ENCODE measurements at regions not wholly inside any gene's neighbourhood (a gene's known extent, or its start where the extent isn't known, plus 50 kb on each side); places are given as distances from the start of the nearest gene placed in this dataset.

DNA sequence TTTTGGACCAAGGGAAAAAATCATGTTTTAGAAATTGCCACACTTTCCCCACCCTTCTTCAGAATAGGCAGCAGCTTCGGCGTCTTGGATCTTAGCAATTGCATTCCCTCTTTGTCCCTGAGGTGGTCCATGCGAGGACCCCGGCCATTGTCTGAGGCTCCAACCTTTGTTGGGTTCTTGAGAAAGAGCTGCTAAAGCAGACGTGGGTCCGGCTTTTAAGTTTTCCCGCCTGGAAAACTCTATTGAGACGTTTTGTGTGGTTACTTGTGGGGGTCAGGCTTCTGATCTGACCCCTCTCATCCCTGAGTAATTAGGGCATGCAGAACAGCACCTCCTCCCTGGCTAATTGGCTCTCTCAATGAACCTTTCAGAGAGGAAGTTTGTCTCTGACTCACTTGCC lies 509.6 kb upstream of the TNC start:
- H3K27me3 ChIP-seq = no peaks in the 10 kb centered on the region
- no peaks in the 10 kb centered on the region for H3K36me3 ChIP-seq
- 78 to 85% methylated on average over 8 of the region's 8 CpGs for WGBS, 2 donors
- ATAC-seq (no peak), DNase-seq (no peak)
- TF ChIP-seq, protein P1, sequence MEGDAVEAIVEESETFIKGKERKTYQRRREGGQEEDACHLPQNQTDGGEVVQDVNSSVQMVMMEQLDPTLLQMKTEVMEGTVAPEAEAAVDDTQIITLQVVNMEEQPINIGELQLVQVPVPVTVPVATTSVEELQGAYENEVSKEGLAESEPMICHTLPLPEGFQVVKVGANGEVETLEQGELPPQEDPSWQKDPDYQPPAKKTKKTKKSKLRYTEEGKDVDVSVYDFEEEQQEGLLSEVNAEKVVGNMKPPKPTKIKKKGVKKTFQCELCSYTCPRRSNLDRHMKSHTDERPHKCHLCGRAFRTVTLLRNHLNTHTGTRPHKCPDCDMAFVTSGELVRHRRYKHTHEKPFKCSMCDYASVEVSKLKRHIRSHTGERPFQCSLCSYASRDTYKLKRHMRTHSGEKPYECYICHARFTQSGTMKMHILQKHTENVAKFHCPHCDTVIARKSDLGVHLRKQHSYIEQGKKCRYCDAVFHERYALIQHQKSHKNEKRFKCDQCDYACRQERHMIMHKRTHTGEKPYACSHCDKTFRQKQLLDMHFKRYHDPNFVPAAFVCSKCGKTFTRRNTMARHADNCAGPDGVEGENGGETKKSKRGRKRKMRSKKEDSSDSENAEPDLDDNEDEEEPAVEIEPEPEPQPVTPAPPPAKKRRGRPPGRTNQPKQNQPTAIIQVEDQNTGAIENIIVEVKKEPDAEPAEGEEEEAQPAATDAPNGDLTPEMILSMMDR (IDR thresholded peaks at IDR 0.05) = no peak
- no peak overlapping the region for H3K27ac ChIP-seq
- intact Hi-C loops (cut with DNase I) = no loop called here
- peaks cover 0 to 7% (median 0%) of the 10 kb centered on the region in 11 donors for H3K9me3 ChIP-seq
- no peak overlapping the region for H3K4me3 ChIP-seq
- no peaks in the 10 kb centered on the region for H3K4me1 ChIP-seq

DNA sequence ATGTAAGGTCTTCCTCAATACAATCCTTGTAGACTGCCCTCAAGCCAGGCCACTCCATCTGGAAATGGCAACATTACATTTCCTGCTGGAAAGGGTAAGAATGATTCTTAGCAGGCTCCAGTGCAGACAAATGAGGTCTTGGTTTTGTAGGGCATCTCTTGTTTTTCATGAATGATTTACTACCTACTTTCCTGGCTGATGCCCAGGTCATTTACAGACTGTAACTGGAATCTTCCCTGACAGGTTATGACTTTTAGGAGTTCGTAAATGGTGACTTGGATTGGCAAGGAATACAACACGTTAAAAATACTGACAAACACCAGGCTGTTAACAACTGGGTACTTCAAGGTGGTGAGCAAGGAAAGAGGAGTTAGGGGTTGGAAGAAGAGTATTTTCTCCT lies 510.5 kb upstream of the TNC start:
- intact Hi-C loops (cut with DNase I) = no loop called here
- H3K36me3 ChIP-seq = no peaks in the 10 kb centered on the region
- no peaks in the 10 kb centered on the region for H3K27me3 ChIP-seq
- H3K4me3 ChIP-seq = no peak overlapping the region
- WGBS, 2 donors = 79 to 81% methylated on average over 2 of the region's 2 CpGs
- DNase-seq (no peak), ATAC-seq (no peak)
- H3K4me1 ChIP-seq = no peaks in the 10 kb centered on the region
- no peak overlapping the region for H3K27ac ChIP-seq
- no peaks in the 10 kb centered on the region for H3K9me3 ChIP-seq
- TF ChIP-seq, protein P1 (IDR thresholded peaks at IDR 0.05) = no peak

DNA sequence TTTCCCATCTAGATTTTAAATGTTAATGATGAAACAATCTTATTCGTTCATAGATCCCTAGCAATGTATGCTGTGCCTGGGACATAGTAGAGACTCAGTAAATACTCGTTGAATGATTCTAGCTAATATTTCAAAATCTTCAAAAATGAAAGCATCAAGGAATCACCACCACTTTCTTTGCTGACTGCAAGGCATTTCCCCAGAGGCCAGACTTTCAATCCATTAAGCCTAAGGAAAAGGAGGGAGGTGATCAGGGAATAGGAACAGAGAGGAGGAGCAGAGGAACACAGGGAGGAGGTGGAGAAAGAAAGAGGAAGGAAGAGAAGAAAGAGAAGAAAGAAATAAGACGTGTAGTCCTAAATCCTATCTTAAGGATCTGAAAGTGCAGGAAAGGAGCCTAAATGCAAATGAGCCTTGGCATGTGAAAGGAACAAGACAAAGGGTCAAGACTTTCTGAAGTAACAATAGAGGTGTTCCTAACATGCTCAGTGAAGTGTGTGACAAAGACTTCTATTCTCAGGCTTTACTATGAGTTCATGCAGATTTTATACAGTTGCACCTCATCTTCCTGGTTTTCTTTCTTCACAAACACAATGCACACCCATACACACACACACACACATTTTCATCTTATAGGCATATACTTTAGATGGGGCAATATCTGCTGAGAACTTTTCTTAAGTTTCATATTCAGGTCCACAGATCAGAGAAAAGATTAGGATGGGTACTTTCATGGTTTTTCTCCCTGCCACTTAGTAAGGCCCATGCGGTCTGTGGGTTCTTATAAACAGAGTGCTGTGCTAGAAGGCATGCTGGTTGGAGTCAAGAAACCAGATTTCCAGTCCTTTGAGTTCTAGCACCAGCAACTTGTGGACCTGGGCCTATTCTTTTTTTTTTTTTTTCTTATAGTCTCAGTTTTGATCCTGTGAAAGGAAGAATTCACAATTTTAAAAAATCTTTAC lies 512.2 kb upstream of the TNC start:
- 66 to 69% methylated on average over 4 of the region's 4 CpGs for WGBS, 2 donors
- DNase-seq (no peak), ATAC-seq (no peak)
- Histone ChIP-seq H3K4me3 (no peak overlapping the region), H3K4me1 (no peaks in the 10 kb centered on the region), H3K27ac (no peak overlapping the region), H3K27me3 (no peaks in the 10 kb centered on the region), H3K36me3 (no peaks in the 10 kb centered on the region), H3K9me3 (no peaks in the 10 kb centered on the region)
- intact Hi-C loops (cut with DNase I) = no loop called here
- TF ChIP-seq, protein P1 (IDR thresholded peaks at IDR 0.05) = no peak

DNA sequence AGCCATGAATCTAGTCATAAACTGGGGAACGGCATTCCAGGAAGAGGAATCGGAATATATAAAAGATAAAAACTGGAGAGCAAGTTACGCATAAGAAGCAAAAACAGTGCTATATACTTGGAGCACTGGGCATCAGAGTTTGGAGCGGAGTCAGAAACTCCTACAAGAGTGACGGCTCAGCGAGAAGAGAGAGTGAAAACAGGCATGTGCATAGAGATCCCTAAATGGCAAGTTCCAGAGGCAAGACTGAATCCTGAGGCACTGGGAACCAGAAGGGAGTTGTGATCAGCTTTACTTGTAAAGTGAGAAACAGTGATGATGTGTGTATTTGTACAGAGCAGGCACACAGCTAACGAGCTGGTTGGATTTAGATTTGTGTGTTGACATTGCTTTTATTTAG lies 514.4 kb upstream of the TNC start:
- TF ChIP-seq, protein P1 (IDR thresholded peaks at IDR 0.05) = no peak
- Histone ChIP-seq H3K36me3 (no peaks in the 10 kb centered on the region), H3K4me3 (no peak overlapping the region), H3K9me3 (no peaks in the 10 kb centered on the region), H3K27ac (no peak overlapping the region), H3K27me3 (no peaks in the 10 kb centered on the region), H3K4me1 (no peaks in the 10 kb centered on the region)
- intact Hi-C loops (cut with DNase I) = no loop called here
- DNase-seq (no peak), ATAC-seq (no peak)
- WGBS, 2 donors = 84 to 86% methylated on average over 7 of the region's 7 CpGs
